ENCODE measurements at regions not wholly inside any gene's neighbourhood (a gene's known extent, or its start where the extent isn't known, plus 50 kb on each side); places are given as distances from the start of the nearest gene placed in this dataset.

DNA sequence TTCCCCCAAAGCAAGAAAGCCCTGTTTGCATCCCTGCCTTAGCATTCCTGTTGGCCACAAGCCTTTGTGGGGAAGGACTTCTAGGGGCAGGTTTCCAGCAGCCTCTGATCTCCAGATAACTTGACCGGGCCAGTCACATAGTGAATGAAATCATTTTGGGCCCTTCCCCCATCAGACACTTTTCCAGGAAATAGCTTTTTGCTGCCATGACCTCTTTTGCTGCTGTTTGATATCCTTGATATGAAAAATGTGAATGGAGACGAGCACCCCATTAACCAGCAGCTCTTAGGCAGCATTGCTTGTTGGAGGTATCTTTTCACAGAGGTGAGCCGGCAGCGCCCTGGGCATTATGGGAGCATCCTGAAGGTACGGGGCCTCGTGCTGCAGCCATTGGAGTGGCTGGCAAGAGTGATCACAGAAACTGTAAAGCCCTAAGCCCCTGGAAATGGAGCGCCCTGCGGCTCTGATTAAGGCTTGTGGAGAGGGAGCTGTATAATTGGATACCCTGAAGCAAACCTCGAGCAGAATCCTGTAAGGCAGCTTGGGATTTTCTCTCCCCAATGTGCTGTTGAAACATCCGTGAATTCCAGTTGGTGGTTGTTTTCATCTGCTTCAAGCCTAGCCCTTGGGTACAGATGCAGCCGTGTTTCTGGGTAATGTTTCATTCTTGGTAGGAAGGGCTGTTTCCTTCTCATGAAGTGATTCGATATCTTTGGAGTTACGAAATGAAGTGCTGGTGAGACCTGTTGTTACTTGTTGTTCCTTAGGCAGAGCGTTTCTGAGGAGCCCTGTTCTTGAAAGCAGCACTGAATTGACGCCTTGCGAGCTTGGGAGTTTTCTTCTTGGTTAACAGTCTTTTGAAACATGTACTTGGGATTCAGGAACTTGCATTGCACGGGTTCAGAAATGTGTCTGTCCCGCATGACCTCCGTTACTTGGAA lies 179.0 kb downstream of the PTEN start:
- peak; percentile 78 for TF ChIP-seq ZNF133 (tag by site-specific recombination; IDR thresholded peaks at IDR 0.05)
- no peak for TF ChIP-seq ZNF311 (tag by site-specific recombination; IDR thresholded peaks at IDR 0.05; ENCODE audit: borderline replicate concordance)
- peak; percentile 78 for TF ChIP-seq SCRT2 (tag by site-specific recombination; IDR thresholded peaks at IDR 0.05)
- no peak for TF ChIP-seq ZBTB17 (tag by site-specific recombination; IDR thresholded peaks at IDR 0.05)
- ChIA-PET POLR2A (no interaction called here), CTCF (interaction anchor here (0.7 kb wide), 1 partner anchor 17 kb away, joined by 3 read pairs; no protein-coding TSS in a partner anchor)
- Histone ChIP-seq H3K27ac (ENCODE audit: extremely low read depth, low read depth, low read length) (no peak overlapping the region), H3K4me3 (ENCODE audit: low read depth, low read length) (no peak overlapping the region), H3K4me1 (ENCODE audit: control insufficient read depth, insufficient read depth, low read length) (peaks cover 10% of the 10 kb centered on the region), H3K9me3 (ENCODE audit: control insufficient read depth, insufficient read depth, low read depth, low read length) (no peaks in the 10 kb centered on the region), H3K36me3 (ENCODE audit: control insufficient read depth in 2 of 2, insufficient read depth in 1 of 2, low read length in 2 of 2) (no peaks in the 10 kb centered on the region)

DNA sequence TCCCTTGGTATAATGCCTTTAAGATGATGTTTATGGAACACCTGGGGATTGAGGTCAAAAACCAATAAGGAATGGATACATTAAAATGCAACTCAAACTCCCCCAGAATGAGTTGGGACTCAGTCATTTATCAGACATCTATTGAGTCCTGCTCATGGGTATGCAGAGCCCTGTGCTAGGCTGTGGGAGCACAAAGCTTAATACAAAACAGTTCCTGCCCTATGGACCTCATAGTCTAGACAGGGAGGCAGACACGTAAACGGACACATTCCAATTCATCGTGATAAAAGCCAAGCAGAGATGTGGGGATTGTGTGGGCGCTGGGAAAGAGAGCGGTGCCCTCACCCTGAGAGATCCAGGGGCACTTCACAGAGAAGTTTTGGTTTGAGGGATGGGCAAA lies 181.7 kb downstream of the PTEN start:
- no peaks in the 10 kb centered on the region for H3K4me1 ChIP-seq (ENCODE audit: control insufficient read depth, insufficient read depth, low read length)
- H3K4me3 ChIP-seq (ENCODE audit: low read depth, low read length): no peak overlapping the region
- CTCF ChIA-PET: interaction anchor here (0.5 to 1.0 kb wide), 2 partner anchors 14 to 379 kb away, joined by 3 to 4 read pairs; no protein-coding TSS in a partner anchor
- H3K36me3 ChIP-seq (ENCODE audit: control insufficient read depth in 2 of 2, insufficient read depth in 1 of 2, low read length in 2 of 2): no peaks in the 10 kb centered on the region
- H3K9me3 ChIP-seq (ENCODE audit: control insufficient read depth, insufficient read depth, low read depth, low read length): no peaks in the 10 kb centered on the region
- H3K27ac ChIP-seq (ENCODE audit: extremely low read depth, low read depth, low read length): no peak overlapping the region
- TF ChIP-seq, protein P1, sequence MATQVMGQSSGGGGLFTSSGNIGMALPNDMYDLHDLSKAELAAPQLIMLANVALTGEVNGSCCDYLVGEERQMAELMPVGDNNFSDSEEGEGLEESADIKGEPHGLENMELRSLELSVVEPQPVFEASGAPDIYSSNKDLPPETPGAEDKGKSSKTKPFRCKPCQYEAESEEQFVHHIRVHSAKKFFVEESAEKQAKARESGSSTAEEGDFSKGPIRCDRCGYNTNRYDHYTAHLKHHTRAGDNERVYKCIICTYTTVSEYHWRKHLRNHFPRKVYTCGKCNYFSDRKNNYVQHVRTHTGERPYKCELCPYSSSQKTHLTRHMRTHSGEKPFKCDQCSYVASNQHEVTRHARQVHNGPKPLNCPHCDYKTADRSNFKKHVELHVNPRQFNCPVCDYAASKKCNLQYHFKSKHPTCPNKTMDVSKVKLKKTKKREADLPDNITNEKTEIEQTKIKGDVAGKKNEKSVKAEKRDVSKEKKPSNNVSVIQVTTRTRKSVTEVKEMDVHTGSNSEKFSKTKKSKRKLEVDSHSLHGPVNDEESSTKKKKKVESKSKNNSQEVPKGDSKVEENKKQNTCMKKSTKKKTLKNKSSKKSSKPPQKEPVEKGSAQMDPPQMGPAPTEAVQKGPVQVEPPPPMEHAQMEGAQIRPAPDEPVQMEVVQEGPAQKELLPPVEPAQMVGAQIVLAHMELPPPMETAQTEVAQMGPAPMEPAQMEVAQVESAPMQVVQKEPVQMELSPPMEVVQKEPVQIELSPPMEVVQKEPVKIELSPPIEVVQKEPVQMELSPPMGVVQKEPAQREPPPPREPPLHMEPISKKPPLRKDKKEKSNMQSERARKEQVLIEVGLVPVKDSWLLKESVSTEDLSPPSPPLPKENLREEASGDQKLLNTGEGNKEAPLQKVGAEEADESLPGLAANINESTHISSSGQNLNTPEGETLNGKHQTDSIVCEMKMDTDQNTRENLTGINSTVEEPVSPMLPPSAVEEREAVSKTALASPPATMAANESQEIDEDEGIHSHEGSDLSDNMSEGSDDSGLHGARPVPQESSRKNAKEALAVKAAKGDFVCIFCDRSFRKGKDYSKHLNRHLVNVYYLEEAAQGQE (tag by site-specific recombination; IDR thresholded peaks at IDR 0.05): no peak
- TF ChIP-seq ZNF473 (tag by site-specific recombination; IDR thresholded peaks at IDR 0.05) (no peak), SCRT1 (tag by site-specific recombination; IDR thresholded peaks at IDR 0.05; ENCODE audit: borderline replicate concordance) (no peak), ZNF121 (tag by site-specific recombination; IDR thresholded peaks at IDR 0.05) (no peak), ZNF350 (tag by site-specific recombination; IDR thresholded peaks at IDR 0.05) (no peak), ZNF660 (tag by site-specific recombination; IDR thresholded peaks at IDR 0.05) (no peak), ZBTB1 (tag by site-specific recombination; IDR thresholded peaks at IDR 0.05) (no peak)
- TF ChIP-seq, protein P2, sequence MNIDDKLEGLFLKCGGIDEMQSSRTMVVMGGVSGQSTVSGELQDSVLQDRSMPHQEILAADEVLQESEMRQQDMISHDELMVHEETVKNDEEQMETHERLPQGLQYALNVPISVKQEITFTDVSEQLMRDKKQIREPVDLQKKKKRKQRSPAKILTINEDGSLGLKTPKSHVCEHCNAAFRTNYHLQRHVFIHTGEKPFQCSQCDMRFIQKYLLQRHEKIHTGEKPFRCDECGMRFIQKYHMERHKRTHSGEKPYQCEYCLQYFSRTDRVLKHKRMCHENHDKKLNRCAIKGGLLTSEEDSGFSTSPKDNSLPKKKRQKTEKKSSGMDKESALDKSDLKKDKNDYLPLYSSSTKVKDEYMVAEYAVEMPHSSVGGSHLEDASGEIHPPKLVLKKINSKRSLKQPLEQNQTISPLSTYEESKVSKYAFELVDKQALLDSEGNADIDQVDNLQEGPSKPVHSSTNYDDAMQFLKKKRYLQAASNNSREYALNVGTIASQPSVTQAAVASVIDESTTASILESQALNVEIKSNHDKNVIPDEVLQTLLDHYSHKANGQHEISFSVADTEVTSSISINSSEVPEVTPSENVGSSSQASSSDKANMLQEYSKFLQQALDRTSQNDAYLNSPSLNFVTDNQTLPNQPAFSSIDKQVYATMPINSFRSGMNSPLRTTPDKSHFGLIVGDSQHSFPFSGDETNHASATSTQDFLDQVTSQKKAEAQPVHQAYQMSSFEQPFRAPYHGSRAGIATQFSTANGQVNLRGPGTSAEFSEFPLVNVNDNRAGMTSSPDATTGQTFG (tag by site-specific recombination; IDR thresholded peaks at IDR 0.05; ENCODE audit: borderline replicate concordance): no peak
- TF ChIP-seq, protein P3, sequence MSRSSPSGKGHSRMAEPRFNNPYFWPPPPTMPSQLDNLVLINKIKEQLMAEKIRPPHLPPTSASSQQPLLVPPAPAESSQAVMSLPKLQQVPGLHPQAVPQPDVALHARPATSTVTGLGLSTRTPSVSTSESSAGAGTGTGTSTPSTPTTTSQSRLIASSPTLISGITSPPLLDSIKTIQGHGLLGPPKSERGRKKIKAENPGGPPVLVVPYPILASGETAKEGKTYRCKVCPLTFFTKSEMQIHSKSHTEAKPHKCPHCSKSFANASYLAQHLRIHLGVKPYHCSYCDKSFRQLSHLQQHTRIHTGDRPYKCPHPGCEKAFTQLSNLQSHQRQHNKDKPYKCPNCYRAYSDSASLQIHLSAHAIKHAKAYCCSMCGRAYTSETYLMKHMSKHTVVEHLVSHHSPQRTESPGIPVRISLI (tag by site-specific recombination; IDR thresholded peaks at IDR 0.05): no peak
- POLR2A ChIA-PET: no interaction called here
